DND-41 (cell line): ENCODE measurements at regions not wholly inside any gene's neighbourhood (a gene's known extent, or its start where the extent isn't known, plus 50 kb on each side); places are given as distances from the start of the nearest gene placed in this dataset.
"Not testable (repeated sequence)": the region's sequence is repeated elsewhere in the genome, so short reads cannot be mapped to it uniquely, and the experiment has no call there.

Source experiments
- ATAC-seq: fragments of 200-7000 bp; cut with Tn5 transposase; 3 replicates; pipeline ENCODE4 v1.9.1; 2021; ENCODE audit warnings: low read depth; ENCODE audit not compliant: insufficient read depth
- DNase-seq: peaks from one replicate; pipeline ENCODE4 v3.0.0-alpha.2; 2020
- H2AFZ ChIP-seq: 2 replicates; pipeline ENCODE4 v1.6.0; 2012; ENCODE audit warnings: low read depth, low read length
- H3K27ac ChIP-seq: 2 replicates; pipeline ENCODE4 v1.5.1; 2012; ENCODE audit warnings: low read length, inconsistent platforms
- H3K27me3 ChIP-seq: fragments of 200-600 bp; sonication (generic); 2 replicates; pipeline ENCODE4 v1.6.0; 2012; ENCODE audit warnings: low read length, mild to moderate bottlenecking, inconsistent platforms; ENCODE audit not compliant: insufficient read depth, poor library complexity
- H3K36me3 ChIP-seq: 2 replicates; pipeline ENCODE4 v1.5.1; 2012; ENCODE audit warnings: low read length, inconsistent platforms; ENCODE audit not compliant: insufficient read depth
- H3K4me1 ChIP-seq: 2 replicates; pipeline ENCODE4 v1.5.1; 2012; ENCODE audit warnings: mild to moderate bottlenecking, low read length; ENCODE audit not compliant: insufficient read depth
- H3K4me2 ChIP-seq: 2 replicates; pipeline ENCODE4 v1.6.0; 2012; ENCODE audit warnings: mild to moderate bottlenecking, moderate library complexity, low read length, inconsistent platforms; ENCODE audit not compliant: insufficient read depth
- H3K4me3 ChIP-seq, 2 experiments: fragments of 200-600 bp in 1 of 2; shearing (Covaris generic) in 1 of 2; 2 replicates each; pipeline ENCODE4 v1.5.1; 2012 to 2016; ENCODE audit warnings: inconsistent platforms in 2 of 2, low read length in 2 of 2, mild to moderate bottlenecking in 2 of 2, low read depth in 1 of 2, moderate library complexity in 1 of 2
- H3K79me2 ChIP-seq: 2 replicates; pipeline ENCODE4 v1.6.0; 2012; ENCODE audit warnings: low read length, inconsistent platforms; ENCODE audit not compliant: insufficient read depth
- H3K9ac ChIP-seq: 2 replicates; pipeline ENCODE4 v1.6.0; 2012; ENCODE audit warnings: low read depth, mild to moderate bottlenecking, inconsistent platforms, low read length, moderate library complexity
- H3K9me3 ChIP-seq: 2 replicates; pipeline ENCODE4 v1.5.1; 2012; ENCODE audit warnings: low read length, moderate library complexity, mild to moderate bottlenecking, inconsistent platforms; ENCODE audit not compliant: insufficient read depth, severe bottlenecking
- H4K20me1 ChIP-seq: 2 replicates; pipeline ENCODE4 v1.6.0; 2012; ENCODE audit warnings: low read length; ENCODE audit not compliant: insufficient read depth
- CTCF ChIP-seq: IDR thresholded peaks from 2 replicates; pipeline ENCODE4 v1.5.1; 2012; ENCODE audit warnings: borderline replicate concordance, low read length, moderate library complexity, mild to moderate bottlenecking; ENCODE audit not compliant: poor library complexity, severe bottlenecking; ENCODE audit errors: extremely low read depth
- EZH2 ChIP-seq: IDR thresholded peaks from 3 replicates; pipeline ENCODE4 v1.6.1; 2012; ENCODE audit warnings: borderline replicate concordance, low read depth, mild to moderate bottlenecking, moderate library complexity, low read length, inconsistent platforms; ENCODE audit not compliant: severe bottlenecking

- Histone ChIP-seq H3K27ac (no peak overlapping the region), H3K27me3 (no peaks in the 10 kb centered on the region), H3K79me2 (no peaks in the 10 kb centered on the region), H2AFZ (no peak overlapping the region), H3K36me3 (no peaks in the 10 kb centered on the region), H3K4me2 (no peak overlapping the region), H3K4me1 (no peaks in the 10 kb centered on the region), H3K9me3 (no peaks in the 10 kb centered on the region), H4K20me1 (no peaks in the 10 kb centered on the region), H3K4me3 (no peak overlapping the region), H3K9ac (no peak overlapping the region)
- no peak for DNase-seq
- no peak for TF ChIP-seq EZH2
- no peak for TF ChIP-seq CTCF
- no peak for ATAC-seq
Observed at GRCh38 chr10:83764666-83765065, 374.6 kb upstream of the GHITM start.

- no peaks in the 10 kb centered on the region for H3K36me3 ChIP-seq
- H3K27me3 ChIP-seq: no peaks in the 10 kb centered on the region
- no peak overlapping the region for H2AFZ ChIP-seq
- H3K27ac ChIP-seq: no peak overlapping the region
- H3K9me3 ChIP-seq: no peaks in the 10 kb centered on the region
- no peak for ATAC-seq
- TF ChIP-seq CTCF: no peak
- H3K4me3 ChIP-seq: no peak overlapping the region
- H3K9ac ChIP-seq: no peak overlapping the region
- no peak for DNase-seq
- no peak overlapping the region for H3K4me2 ChIP-seq
- no peaks in the 10 kb centered on the region for H3K79me2 ChIP-seq
- H4K20me1 ChIP-seq: no peaks in the 10 kb centered on the region
- no peaks in the 10 kb centered on the region for H3K4me1 ChIP-seq
Observed at GRCh38 chr10:83765731-83766130, 373.6 kb upstream of the GHITM start.

GRCh38 chr10:83769281-83769820, 370.0 kb upstream of the GHITM start:
- no peak overlapping the region for H3K27ac ChIP-seq
- no peak for DNase-seq

GRCh38 chr10:83786701-83787100, 352.6 kb upstream of the GHITM start:
- H3K4me2 ChIP-seq, H3K27ac ChIP-seq: not testable (repeated sequence)

More at GRCh38 chr10:83769281-83769820, 370.0 kb upstream of the GHITM start:
- H3K9me3 ChIP-seq: no peaks in the 10 kb centered on the region
- H3K9ac ChIP-seq: no peak overlapping the region
- TF ChIP-seq EZH2 (no peak), CTCF (no peak)
- no peaks in the 10 kb centered on the region for H3K36me3 ChIP-seq
- H3K4me1 ChIP-seq: no peaks in the 10 kb centered on the region
- H4K20me1 ChIP-seq: no peaks in the 10 kb centered on the region
- H3K27me3 ChIP-seq: no peaks in the 10 kb centered on the region
- no peaks in the 10 kb centered on the region for H3K79me2 ChIP-seq
- H2AFZ ChIP-seq: no peak overlapping the region
- H3K4me2 ChIP-seq: no peak overlapping the region
- no peak for ATAC-seq
- H3K4me3 ChIP-seq: no peak overlapping the region

More at GRCh38 chr10:83786701-83787100, 352.6 kb upstream of the GHITM start:
- H3K36me3 ChIP-seq, DNase-seq, H3K4me3 ChIP-seq, H3K9ac ChIP-seq, H3K79me2 ChIP-seq, H3K27me3 ChIP-seq, H3K4me1 ChIP-seq, H2AFZ ChIP-seq, H4K20me1 ChIP-seq, H3K9me3 ChIP-seq, ATAC-seq: not testable (repeated sequence)
